OCI-M1 (cell line): ENCODE measurements at regions not wholly inside any gene's neighbourhood (a gene's known extent, or its start where the extent isn't known, plus 50 kb on each side); places are given as distances from the start of the nearest gene placed in this dataset.
"Not testable (repeated sequence)": the region's sequence is repeated elsewhere in the genome, so short reads cannot be mapped to it uniquely, and the experiment has no call there.

ENCODE experiments used
- DNase-seq: peaks from one replicate; lab custom pipeline; 2025; lab: John Stamatoyannopoulos, UW

- no peak for DNase-seq
These were observed 50.8 kb upstream of the MBOAT1 start for GRCh38 chr6:20263059-20263458.

DNA sequence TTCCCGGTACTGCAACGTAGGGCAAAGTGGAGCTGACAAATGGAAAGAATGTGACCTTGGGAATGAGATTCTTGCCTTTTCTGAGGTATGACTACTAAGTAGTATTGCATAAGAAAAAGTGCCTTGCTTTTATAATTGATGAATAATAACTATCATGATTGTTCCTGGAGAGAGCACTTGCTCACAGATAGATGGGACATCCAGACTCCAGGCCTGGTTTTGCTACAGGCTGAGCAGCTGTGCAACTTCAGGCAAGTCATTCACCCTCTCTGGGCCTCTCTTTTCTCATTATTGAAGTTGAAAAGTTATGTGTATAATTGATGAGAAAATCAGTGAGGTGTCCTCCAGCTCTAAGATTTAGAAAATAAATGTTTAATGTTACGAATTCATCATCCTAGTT lies 53.6 kb upstream of the MBOAT1 start:
- DNase-seq, result no peak

- DNase-seq, result peak; percentile 31
These were observed 54.8 kb upstream of the MBOAT1 start for GRCh38 chr6:20266851-20267608.

DNA sequence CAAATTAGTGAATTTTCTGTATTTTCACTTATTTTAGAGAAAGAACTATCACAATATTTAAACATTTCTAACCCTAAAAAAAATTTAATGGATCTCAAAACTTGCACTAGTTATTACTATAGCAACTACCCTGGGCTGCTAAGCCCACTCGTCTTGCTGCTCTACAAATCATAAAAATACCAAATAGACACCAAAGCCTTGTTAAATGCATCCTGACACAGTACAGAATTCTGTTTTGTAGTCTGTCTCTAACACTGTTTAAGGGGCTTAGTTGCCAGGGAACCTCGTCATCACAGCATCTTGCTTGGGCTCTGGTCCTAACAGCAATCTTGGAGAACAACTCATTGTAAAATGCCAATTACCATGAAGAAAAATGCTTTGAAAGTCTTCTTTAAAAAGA lies 56.9 kb upstream of the MBOAT1 start:
- no peak for DNase-seq

DNA sequence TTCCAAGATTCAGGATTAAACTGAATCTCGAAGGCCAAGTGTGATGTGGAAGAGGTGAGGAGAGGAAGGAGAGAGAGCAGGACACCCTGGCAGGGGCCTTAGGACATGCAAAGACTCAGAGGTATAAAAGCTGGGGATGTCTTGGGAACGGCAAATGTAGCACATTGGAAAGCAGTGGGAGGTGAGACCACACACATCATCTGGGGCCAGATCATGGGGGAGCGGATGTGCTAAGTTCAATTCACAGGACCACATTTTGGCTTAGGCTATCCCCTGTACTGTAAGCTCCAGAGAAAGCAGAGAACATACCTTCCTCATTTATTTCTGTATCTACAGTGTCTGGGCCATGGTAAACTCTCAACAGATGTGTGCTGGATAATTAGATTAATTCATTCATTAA lies 59.5 kb upstream of the MBOAT1 start:
- DNase-seq, result no peak

GRCh38 chr6:20274137-20274536 lies 61.9 kb upstream of the MBOAT1 start:
- DNase-seq, result no peak

DNA sequence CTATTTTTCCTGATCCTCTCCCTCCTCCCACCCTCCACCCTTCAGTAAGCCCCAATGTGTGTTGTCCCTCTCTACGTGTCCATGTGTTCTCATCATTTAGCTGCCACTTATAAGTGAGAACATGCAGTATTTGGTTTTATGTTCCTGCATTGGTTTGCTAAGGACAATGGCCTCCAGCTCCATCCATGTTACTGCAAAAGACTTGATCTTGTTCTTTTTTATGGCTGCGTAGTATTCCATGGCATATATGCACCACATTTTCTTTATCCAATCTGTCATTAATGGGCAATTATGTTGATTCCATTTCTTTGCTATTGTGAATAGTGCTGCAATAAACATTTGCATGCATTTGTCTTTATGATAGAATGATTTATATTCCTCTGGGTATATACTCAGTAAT lies 63.6 kb upstream of the MBOAT1 start:
- DNase-seq, result not testable (repeated sequence)

DNA sequence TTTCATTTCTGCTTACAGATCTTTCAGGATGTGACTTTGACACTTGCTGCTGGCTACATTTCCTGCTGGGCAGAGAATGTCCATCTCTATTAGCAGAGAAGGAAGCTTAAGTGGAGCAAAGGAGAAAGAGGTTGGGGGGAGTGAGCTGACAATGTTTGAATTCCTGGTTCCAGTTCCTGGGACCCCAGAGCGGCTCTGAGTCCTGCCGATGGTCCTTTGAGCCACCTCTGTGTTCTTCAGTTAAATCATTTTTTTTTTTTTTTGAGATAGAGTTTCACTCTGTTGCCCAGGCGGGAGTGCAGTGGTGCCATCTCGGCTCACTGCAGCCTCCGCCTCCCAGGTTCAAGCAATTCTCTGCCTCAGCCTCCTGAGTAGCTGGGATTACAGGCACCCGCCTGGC lies 65.5 kb upstream of the MBOAT1 start:
- DNase-seq, result not testable (repeated sequence)

GRCh38 chr6:20279051-20279450 lies 66.8 kb upstream of the MBOAT1 start:
- no peak for DNase-seq

DNA sequence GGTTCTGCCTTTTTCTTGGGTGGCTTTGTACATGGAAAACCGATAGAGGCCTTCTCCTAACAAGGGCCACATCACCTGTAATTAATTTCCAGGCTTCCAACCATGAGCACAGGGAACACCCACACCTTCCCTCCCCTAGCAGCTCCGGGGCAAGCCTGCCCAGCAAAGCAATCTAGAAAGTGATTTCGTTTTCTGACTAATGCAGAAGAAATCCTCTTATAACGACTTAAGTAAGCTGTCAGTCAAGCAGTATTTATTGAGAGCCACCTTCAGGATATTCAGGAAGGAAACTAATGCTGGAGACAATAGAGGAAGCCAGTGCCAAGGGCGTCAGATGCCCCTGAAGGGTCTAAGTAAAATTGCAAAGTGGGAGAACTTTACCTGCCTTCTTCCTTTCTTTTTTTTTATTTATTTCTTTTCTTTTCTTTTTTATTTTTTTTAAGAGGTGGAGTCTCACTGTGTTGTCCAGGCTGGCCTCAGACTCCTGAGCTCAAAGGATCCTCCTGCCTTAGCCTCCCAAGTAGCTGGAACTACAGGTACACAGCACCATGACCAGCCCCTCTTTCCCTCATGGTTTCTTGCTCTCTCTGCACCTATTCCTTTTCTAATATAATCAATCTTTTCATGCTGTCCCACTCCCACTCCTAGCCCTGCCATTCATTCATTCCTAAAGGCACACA lies 67.5 kb upstream of the MBOAT1 start:
- no peak for DNase-seq

GRCh38 chr6:20280288-20280621 lies 68.0 kb upstream of the MBOAT1 start:
- peak; percentile 41 for DNase-seq

DNA sequence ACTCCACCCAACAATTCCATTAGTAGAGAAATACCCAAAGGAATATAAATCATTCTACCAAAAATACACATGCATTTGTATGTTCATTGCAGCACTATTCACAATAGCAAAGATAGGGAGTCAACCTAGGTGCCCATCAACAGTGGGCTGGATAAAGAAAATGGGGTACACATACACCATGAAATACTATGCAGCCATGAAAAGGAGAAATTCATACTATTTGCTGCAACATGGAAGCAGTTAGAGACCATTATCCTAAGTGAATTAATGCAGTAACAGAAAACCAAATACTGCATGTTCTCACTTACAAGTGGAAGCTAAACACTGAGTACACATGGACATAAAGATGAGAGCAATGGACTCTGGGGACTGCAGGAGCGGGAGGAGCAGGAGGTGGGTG lies 72.4 kb upstream of the MBOAT1 start:
- no peak for DNase-seq

DNA sequence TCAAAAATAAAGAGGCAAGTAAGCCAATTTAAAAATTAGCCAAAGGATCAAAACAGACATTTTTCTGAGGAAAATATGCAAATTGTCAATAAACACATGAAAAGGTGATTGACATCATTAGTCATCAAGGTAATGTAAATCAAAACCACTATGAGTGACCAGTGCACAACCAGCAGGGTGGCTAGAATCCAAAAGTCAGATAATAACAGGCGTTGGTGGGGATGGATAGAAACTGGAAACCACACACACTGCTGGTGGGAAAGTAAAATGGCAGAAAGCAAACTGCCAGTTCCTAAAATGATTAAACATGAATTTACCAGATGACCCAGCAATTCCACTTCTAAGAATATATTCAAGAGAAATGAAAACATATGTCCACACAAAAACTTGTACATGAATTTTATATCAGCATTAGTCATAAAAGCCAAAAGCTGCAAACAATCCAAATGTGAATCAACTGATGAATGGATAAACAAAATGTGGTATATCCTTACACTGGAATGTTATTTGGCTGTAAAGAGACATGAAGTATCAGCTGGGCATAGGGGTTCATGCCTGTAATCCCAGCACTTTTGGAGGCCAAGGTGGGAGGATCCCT lies 74.8 kb upstream of the MBOAT1 start:
- DNase-seq, result peak; percentile 55

GRCh38 chr6:20291764-20292580 lies 79.7 kb upstream of the MBOAT1 start:
- DNase-seq, result peak; percentile 95

GRCh38 chr6:20292905-20293304 lies 80.6 kb upstream of the MBOAT1 start:
- DNase-seq, result no peak

GRCh38 chr6:20301256-20301655 lies 89.0 kb upstream of the MBOAT1 start:
- DNase-seq, result no peak

- peak; percentile 37 for DNase-seq
These were observed 89.9 kb upstream of the MBOAT1 start for GRCh38 chr6:20302168-20302567.

- DNase-seq, result peak; percentile 82
These were observed 90.5 kb upstream of the MBOAT1 start for GRCh38 chr6:20302702-20303251.

GRCh38 chr6:20306491-20306890 lies 94.2 kb upstream of the MBOAT1 start:
- DNase-seq, result no peak

- DNase-seq, result no peak
These were observed 92.5 kb upstream of the E2F3 start for GRCh38 chr6:20309186-20309585.

GRCh38 chr6:20310185-20310584 lies 91.5 kb upstream of the E2F3 start:
- DNase-seq, result no peak

- no peak for DNase-seq
These were observed 89.1 kb upstream of the E2F3 start for GRCh38 chr6:20312606-20313005.
